ENCODE measurements at regions not wholly inside any gene's neighbourhood (a gene's known extent, or its start where the extent isn't known, plus 50 kb on each side); places are given as distances from the start of the nearest gene placed in this dataset.

- no peak for DNase-seq (ENCODE audit: low read depth)
- no peaks in the 10 kb centered on the region for H3K27me3 ChIP-seq (ENCODE audit: control insufficient read depth, insufficient read depth, low read length)
- no peaks in the 10 kb centered on the region for H3K36me3 ChIP-seq (ENCODE audit: control insufficient read depth, insufficient read depth, low read length)
- TF ChIP-seq, protein P1, sequence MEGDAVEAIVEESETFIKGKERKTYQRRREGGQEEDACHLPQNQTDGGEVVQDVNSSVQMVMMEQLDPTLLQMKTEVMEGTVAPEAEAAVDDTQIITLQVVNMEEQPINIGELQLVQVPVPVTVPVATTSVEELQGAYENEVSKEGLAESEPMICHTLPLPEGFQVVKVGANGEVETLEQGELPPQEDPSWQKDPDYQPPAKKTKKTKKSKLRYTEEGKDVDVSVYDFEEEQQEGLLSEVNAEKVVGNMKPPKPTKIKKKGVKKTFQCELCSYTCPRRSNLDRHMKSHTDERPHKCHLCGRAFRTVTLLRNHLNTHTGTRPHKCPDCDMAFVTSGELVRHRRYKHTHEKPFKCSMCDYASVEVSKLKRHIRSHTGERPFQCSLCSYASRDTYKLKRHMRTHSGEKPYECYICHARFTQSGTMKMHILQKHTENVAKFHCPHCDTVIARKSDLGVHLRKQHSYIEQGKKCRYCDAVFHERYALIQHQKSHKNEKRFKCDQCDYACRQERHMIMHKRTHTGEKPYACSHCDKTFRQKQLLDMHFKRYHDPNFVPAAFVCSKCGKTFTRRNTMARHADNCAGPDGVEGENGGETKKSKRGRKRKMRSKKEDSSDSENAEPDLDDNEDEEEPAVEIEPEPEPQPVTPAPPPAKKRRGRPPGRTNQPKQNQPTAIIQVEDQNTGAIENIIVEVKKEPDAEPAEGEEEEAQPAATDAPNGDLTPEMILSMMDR (IDR thresholded peaks at IDR 0.05; ENCODE audit: insufficient read depth, low read length, poor library complexity, severe bottlenecking): no peak
- no peak overlapping the region for H3K4me3 ChIP-seq (ENCODE audit: low read depth, low read length)
Measured at GRCh38 chr2:9115229-9115628, 91.4 kb upstream of the ASAP2 start.

GRCh38 chr2:9114458-9114857, 92.2 kb upstream of the ASAP2 start:
- no peak overlapping the region for H3K4me3 ChIP-seq (ENCODE audit: low read depth, low read length)
- H3K27me3 ChIP-seq (ENCODE audit: control insufficient read depth, insufficient read depth, low read length): no peaks in the 10 kb centered on the region
- TF ChIP-seq, protein P1 (IDR thresholded peaks at IDR 0.05; ENCODE audit: insufficient read depth, low read length, poor library complexity, severe bottlenecking): no peak
- no peaks in the 10 kb centered on the region for H3K36me3 ChIP-seq (ENCODE audit: control insufficient read depth, insufficient read depth, low read length)
- DNase-seq (ENCODE audit: low read depth): no peak

- no peak for DNase-seq (ENCODE audit: low read depth)
- Histone ChIP-seq H3K4me3 (ENCODE audit: low read depth, low read length) (no peak overlapping the region), H3K27me3 (ENCODE audit: control insufficient read depth, insufficient read depth, low read length) (no peaks in the 10 kb centered on the region), H3K36me3 (ENCODE audit: control insufficient read depth, insufficient read depth, low read length) (no peaks in the 10 kb centered on the region)
- TF ChIP-seq, protein P1 (IDR thresholded peaks at IDR 0.05; ENCODE audit: insufficient read depth, low read length, poor library complexity, severe bottlenecking): no peak
Measured at GRCh38 chr2:9113916-9114315, 92.7 kb upstream of the ASAP2 start.

DNA sequence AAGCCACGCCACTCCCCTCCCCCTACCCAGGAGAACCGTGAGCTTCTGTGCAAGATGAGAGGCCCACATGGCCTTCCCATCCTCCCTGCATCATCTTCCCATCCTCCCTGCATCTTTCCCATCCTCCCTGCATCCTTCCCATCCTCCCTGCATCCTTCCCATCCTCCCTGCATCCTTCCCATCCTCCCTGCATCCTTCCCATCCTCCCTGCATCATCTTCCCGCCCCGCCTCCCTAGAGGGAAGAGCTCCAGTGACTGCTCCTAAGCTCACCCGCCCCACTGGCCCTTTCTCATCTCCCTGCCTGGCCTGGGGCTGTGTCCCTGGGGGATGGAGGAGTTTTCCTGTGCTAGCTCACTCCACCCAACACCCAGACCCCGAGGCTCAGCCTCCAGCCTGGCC, 93.3 kb upstream of the ASAP2 start:
- no peaks in the 10 kb centered on the region for H3K27me3 ChIP-seq (ENCODE audit: control insufficient read depth, insufficient read depth, low read length)
- no peak for DNase-seq (ENCODE audit: low read depth)
- no peak overlapping the region for H3K4me3 ChIP-seq (ENCODE audit: low read depth, low read length)
- no peaks in the 10 kb centered on the region for H3K36me3 ChIP-seq (ENCODE audit: control insufficient read depth, insufficient read depth, low read length)
- TF ChIP-seq, protein P1 (IDR thresholded peaks at IDR 0.05; ENCODE audit: insufficient read depth, low read length, poor library complexity, severe bottlenecking): no peak

GRCh38 chr2:9112079-9112721, 94.4 kb upstream of the ASAP2 start:
- peak; percentile 77 for DNase-seq (ENCODE audit: low read depth)
- Histone ChIP-seq H3K36me3 (ENCODE audit: control insufficient read depth, insufficient read depth, low read length) (no peaks in the 10 kb centered on the region), H3K4me3 (ENCODE audit: low read depth, low read length) (no peak overlapping the region), H3K27me3 (ENCODE audit: control insufficient read depth, insufficient read depth, low read length) (no peaks in the 10 kb centered on the region)
- TF ChIP-seq, protein P1 (IDR thresholded peaks at IDR 0.05; ENCODE audit: insufficient read depth, low read length, poor library complexity, severe bottlenecking): no peak

Measured in kidney epithelial cell (primary cell).